ENCODE measurements at regions not wholly inside any gene's neighbourhood (a gene's known extent, or its start where the extent isn't known, plus 50 kb on each side); places are given as distances from the start of the nearest gene placed in this dataset.

DNA sequence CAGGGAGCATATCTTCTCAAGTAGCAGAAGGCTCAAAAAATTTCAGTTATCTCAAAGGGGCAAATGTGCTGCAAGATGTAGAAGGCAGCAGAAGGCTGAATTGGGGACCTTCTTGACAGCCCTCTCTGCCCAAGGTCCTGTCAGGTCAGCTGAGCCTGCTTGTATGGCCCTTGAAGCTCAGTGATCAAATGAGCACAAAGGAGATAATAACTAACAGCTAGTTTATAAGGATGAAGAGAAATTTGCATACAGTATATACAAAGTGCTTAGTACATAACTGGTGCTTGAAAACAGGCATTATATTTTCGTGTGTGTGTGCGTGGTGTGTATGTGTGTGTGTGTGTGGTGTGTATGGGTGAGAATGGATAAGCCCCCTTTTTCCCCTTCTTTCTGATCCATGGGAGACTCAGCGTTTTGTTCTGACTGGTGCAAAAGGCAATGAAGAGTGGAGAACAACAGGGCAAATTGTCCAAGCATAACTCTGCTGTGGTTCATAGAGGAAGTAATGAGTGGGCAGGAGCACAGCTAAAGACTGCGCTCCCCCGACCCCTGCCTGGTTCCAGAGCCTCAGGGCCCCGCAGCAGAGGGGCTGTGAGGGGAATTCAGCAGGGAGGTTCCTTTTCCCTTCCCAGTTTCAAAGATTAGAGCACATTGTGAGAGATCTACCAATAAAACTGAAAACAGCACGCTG lies 356.8 kb upstream of the NR2F2 start:
- TF ChIP-seq, protein P1, sequence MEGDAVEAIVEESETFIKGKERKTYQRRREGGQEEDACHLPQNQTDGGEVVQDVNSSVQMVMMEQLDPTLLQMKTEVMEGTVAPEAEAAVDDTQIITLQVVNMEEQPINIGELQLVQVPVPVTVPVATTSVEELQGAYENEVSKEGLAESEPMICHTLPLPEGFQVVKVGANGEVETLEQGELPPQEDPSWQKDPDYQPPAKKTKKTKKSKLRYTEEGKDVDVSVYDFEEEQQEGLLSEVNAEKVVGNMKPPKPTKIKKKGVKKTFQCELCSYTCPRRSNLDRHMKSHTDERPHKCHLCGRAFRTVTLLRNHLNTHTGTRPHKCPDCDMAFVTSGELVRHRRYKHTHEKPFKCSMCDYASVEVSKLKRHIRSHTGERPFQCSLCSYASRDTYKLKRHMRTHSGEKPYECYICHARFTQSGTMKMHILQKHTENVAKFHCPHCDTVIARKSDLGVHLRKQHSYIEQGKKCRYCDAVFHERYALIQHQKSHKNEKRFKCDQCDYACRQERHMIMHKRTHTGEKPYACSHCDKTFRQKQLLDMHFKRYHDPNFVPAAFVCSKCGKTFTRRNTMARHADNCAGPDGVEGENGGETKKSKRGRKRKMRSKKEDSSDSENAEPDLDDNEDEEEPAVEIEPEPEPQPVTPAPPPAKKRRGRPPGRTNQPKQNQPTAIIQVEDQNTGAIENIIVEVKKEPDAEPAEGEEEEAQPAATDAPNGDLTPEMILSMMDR (IDR thresholded peaks at IDR 0.05): no peak
- TF ChIP-seq POLR2AphosphoS5 (IDR thresholded peaks at IDR 0.05; ENCODE audit: low read depth, low read length): no peak
- no peak for TF ChIP-seq TAF1 (IDR thresholded peaks at IDR 0.05; ENCODE audit: borderline replicate concordance, low read depth, low read length)
- TF ChIP-seq RXRA (IDR thresholded peaks at IDR 0.05; ENCODE audit: borderline replicate concordance, low read depth): no peak
